Endodermal cell (in vitro differentiated cells): ENCODE measurements at regions not wholly inside any gene's neighbourhood (a gene's known extent, or its start where the extent isn't known, plus 50 kb on each side); places are given as distances from the start of the nearest gene placed in this dataset.

Experiments used
- DNase-seq: peaks from one replicate; pipeline ENCODE4 v3.0.0-alpha.2; 2017
- H3K27ac ChIP-seq: 2 replicates; pipeline ENCODE4 v1.5.1; 2013; ENCODE audit warnings: mild to moderate bottlenecking, low read depth, low read length, moderate library complexity
- H3K27me3 ChIP-seq: 2 replicates; pipeline ENCODE4 v1.6.1; 2013; ENCODE audit warnings: mild to moderate bottlenecking, low read length, moderate library complexity; ENCODE audit not compliant: insufficient read depth, control insufficient read depth, poor library complexity, severe bottlenecking
- H3K36me3 ChIP-seq: 2 replicates; pipeline ENCODE4 v1.7.0; 2013; ENCODE audit warnings: mild to moderate bottlenecking, low read length, moderate library complexity; ENCODE audit not compliant: control insufficient read depth, insufficient read depth
- H3K4me1 ChIP-seq: one replicate; pipeline ENCODE4 v1.7.0; 2013; ENCODE audit warnings: low read length; ENCODE audit not compliant: control insufficient read depth, insufficient read depth
- H3K4me3 ChIP-seq: 2 replicates; pipeline ENCODE4 v1.5.1; 2013; ENCODE audit warnings: mild to moderate bottlenecking, low read length, moderate library complexity
- H3K9ac ChIP-seq: 2 replicates; pipeline ENCODE4 v1.6.1; 2013; ENCODE audit warnings: mild to moderate bottlenecking, low read length, moderate library complexity; ENCODE audit not compliant: poor library complexity, severe bottlenecking; ENCODE audit errors: extremely low read depth
- H3K9me3 ChIP-seq: 2 replicates; pipeline ENCODE4 v1.6.1; 2013; ENCODE audit warnings: mild to moderate bottlenecking, low read length, moderate library complexity; ENCODE audit not compliant: control insufficient read depth
- H3K27ac Mint-ChIP-seq: 2 replicates; pipeline ENCODE4 v1.8.0; 2020; ENCODE audit warnings: mixed read lengths
- H3K27me3 Mint-ChIP-seq: 2 replicates; pipeline ENCODE4 v1.8.0; 2021; ENCODE audit warnings: mild to moderate bottlenecking, mixed read lengths; ENCODE audit not compliant: insufficient read depth
- H3K36me3 Mint-ChIP-seq: 2 replicates; pipeline ENCODE4 v1.8.0; 2020; ENCODE audit warnings: low read depth, mixed read lengths
- H3K4me1 Mint-ChIP-seq: 2 replicates; pipeline ENCODE4 v1.8.0; 2020; ENCODE audit warnings: mixed read lengths
- H3K4me3 Mint-ChIP-seq: 2 replicates; pipeline ENCODE4 v1.8.0; 2020; ENCODE audit warnings: mild to moderate bottlenecking, moderate library complexity, mixed read lengths
- H3K9me3 Mint-ChIP-seq: 2 replicates; pipeline ENCODE4 v1.8.0; 2020; ENCODE audit warnings: mild to moderate bottlenecking, mixed read lengths
- WGBS, 2 experiments: methylation state at CpG; one replicate each; pipeline versions ENCODE4 v1.1.5 to v1.1.7; 2013; ENCODE audit warnings: missing lambda C conversion rate in 2 of 2, mixed read lengths in 1 of 2; ENCODE audit not compliant: insufficient coverage in 1 of 2, insufficient read length in 1 of 2; 5-methylcytosine and 5-hydroxymethylcytosine counted together
- TF ChIP-seq, protein P1 (sequence below): fragments of 200-600 bp; sonication (generic); conservative IDR thresholded peaks from 2 replicates; pipeline ENCODE4 v1.5.0; 2021; ENCODE audit warnings: antibody characterized with exemption, mild to moderate bottlenecking

GRCh38 chr12:25741917-25742316 lies 188.8 kb upstream of the LMNTD1 start:
- Mint-ChIP-seq H3K4me3 (no peak overlapping the region), H3K27ac (no peak overlapping the region), H3K36me3 (peaks cover 6% of the 10 kb centered on the region), H3K27me3 (no peaks in the 10 kb centered on the region), H3K9me3 (peaks cover 19% of the 10 kb centered on the region), H3K4me1 (peaks cover 21% of the 10 kb centered on the region)
- Histone ChIP-seq H3K27me3 (no peaks in the 10 kb centered on the region), H3K4me3 (no peak overlapping the region), H3K36me3 (no peaks in the 10 kb centered on the region), H3K4me1 (no peaks in the 10 kb centered on the region), H3K9me3 (peaks cover 19% of the 10 kb centered on the region), H3K9ac (no peak overlapping the region), H3K27ac (no peak overlapping the region)
- TF ChIP-seq, protein P1, sequence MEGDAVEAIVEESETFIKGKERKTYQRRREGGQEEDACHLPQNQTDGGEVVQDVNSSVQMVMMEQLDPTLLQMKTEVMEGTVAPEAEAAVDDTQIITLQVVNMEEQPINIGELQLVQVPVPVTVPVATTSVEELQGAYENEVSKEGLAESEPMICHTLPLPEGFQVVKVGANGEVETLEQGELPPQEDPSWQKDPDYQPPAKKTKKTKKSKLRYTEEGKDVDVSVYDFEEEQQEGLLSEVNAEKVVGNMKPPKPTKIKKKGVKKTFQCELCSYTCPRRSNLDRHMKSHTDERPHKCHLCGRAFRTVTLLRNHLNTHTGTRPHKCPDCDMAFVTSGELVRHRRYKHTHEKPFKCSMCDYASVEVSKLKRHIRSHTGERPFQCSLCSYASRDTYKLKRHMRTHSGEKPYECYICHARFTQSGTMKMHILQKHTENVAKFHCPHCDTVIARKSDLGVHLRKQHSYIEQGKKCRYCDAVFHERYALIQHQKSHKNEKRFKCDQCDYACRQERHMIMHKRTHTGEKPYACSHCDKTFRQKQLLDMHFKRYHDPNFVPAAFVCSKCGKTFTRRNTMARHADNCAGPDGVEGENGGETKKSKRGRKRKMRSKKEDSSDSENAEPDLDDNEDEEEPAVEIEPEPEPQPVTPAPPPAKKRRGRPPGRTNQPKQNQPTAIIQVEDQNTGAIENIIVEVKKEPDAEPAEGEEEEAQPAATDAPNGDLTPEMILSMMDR: no peak
- WGBS, 2 experiments: 87% methylated on average over 1 of the region's 1 CpG; no CpG with 5 or more reads in 1 of the 2 experiments
- no peak for DNase-seq

DNA sequence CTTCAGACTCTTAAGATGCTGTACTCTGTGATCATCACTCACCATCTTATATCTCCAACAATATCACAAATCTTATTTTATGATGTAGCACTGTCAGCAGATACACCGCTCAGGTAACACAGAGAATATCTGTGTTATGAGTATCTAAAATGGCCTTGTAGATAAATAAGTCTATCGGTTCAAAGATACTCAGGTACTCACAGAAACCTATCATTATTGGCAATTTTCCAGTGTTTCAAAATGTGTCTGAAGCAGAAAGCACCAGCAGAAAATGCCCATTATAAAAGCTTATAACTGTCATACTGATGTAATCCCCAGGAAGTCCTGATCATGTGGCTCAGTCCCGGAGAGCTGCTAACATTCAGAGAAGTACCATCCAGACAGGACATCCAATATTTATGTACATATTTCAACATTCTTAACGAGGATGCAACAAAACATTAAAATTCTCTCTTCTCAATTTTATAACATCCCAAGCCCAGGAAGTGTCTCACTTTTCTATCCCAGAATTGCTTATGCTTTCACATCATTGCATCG lies 190.7 kb upstream of the LMNTD1 start:
- 93 to 94% methylated on average over 2 to 5 of the region's 5 CpGs for WGBS, 2 experiments
- H3K27me3 ChIP-seq: no peaks in the 10 kb centered on the region
- no peaks in the 10 kb centered on the region for H3K36me3 ChIP-seq
- Mint-ChIP-seq H3K36me3 (peaks cover 2% of the 10 kb centered on the region), H3K9me3 (peaks cover 4% of the 10 kb centered on the region), H3K4me3 (no peak overlapping the region), H3K27me3 (no peaks in the 10 kb centered on the region), H3K4me1 (peaks cover 29% of the 10 kb centered on the region), H3K27ac (no peak overlapping the region)
- H3K9me3 ChIP-seq: peaks cover 6% of the 10 kb centered on the region
- no peak overlapping the region for H3K9ac ChIP-seq
- TF ChIP-seq, protein P1: no peak
- no peak for DNase-seq
- no peak overlapping the region for H3K4me3 ChIP-seq
- H3K4me1 ChIP-seq: no peaks in the 10 kb centered on the region
- H3K27ac ChIP-seq: no peak overlapping the region

DNA sequence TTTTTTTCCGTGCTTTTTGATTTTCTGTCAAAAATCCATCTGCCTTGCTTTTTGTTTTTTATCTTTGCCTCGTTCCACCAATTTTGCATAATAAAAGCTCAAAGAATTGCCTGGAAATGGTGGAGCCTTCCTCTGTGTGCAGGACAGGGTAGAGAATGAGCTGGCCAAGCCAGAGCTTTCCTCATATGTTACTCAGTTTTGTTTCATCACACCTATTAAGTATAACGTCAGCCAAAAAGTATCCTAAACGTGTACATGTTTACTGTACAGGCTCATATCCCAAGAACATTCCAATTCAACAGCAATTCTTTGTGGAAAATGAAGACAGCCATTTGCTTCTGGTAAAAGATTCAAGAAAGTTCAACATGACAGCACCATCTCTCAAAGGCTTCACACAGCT lies 191.2 kb upstream of the LMNTD1 start:
- Histone ChIP-seq H3K4me1 (no peaks in the 10 kb centered on the region), H3K27me3 (no peaks in the 10 kb centered on the region), H3K27ac (no peak overlapping the region), H3K9me3 (no peaks in the 10 kb centered on the region), H3K9ac (no peak overlapping the region), H3K4me3 (no peak overlapping the region), H3K36me3 (no peaks in the 10 kb centered on the region)
- 79 to 81% methylated on average over 2 to 4 of the region's 4 CpGs for WGBS, 2 experiments
- no peak overlapping the region for H3K4me3 Mint-ChIP-seq
- TF ChIP-seq, protein P1: no peak
- peaks cover 2% of the 10 kb centered on the region for H3K9me3 Mint-ChIP-seq
- no peak overlapping the region for H3K27ac Mint-ChIP-seq
- no peak for DNase-seq
- H3K36me3 Mint-ChIP-seq: peaks cover 2% of the 10 kb centered on the region
- H3K27me3 Mint-ChIP-seq: no peaks in the 10 kb centered on the region
- H3K4me1 Mint-ChIP-seq: peaks cover 34% of the 10 kb centered on the region
